ENCODE measurements at regions not wholly inside any gene's neighbourhood (a gene's known extent, or its start where the extent isn't known, plus 50 kb on each side); places are given as distances from the start of the nearest gene placed in this dataset.

DNA sequence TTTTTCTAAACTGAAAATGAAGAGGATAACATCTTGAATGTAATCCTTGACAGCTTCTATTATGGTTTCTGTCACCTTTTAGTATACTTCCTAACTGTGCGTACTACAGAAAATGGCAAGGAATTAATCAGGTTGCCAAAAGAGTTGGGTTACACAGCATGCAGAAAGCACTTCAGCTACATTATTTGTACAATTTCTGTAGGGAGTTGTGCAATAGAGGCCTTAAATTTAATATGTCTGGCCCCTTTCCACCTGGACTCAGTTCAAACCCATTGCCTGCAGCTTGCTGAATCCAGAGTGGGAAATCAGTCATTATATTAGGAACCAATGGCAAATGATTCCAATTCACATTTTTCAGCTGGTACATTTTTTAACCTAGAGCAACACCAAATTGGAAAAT is 549.7 kb downstream of the CSNK1G3 start:
- intact Hi-C loops (cut with micrococcal nuclease), result no loop called here
- Histone ChIP-seq H3K9me3 (ENCODE audit: control insufficient read depth in 1 of 2, insufficient read depth in 1 of 2, low read depth in 1 of 2, low read length in 2 of 2) (no peaks in the 10 kb centered on the region), H3K27ac (ENCODE audit: low read depth, low read length) (no peak overlapping the region), H3K4me2 (ENCODE audit: low read length) (no peak overlapping the region), H3K79me2 (ENCODE audit: insufficient read depth, low read length) (no peaks in the 10 kb centered on the region), H3K36me3 (ENCODE audit: control insufficient read depth in 1 of 2, insufficient read depth in 2 of 2, low read length in 2 of 2) (no peaks in the 10 kb centered on the region), H3K27me3 (ENCODE audit: insufficient read depth, low read length) (no peaks in the 10 kb centered on the region), H2AFZ (ENCODE audit: low read depth, low read length, poor library complexity, severe bottlenecking) (no peak overlapping the region), H3K9ac (ENCODE audit: low read length) (no peak overlapping the region), H3K9me2 (ENCODE audit: insufficient read depth) (no peaks in the 10 kb centered on the region), H3K4me1 (ENCODE audit: control insufficient read depth in 1 of 2, insufficient read depth in 2 of 2, low read length in 2 of 2) (0 out of 4 replicates have a peak, but pooled peaks cover 0 to 5% of the 10 kb centered on the region in 2 experiments), H3K4me3 (replicated peaks in 1 of 2; ENCODE audit: low read depth in 1 of 2, low read length in 2 of 2) (no peak overlapping the region), H4K20me1 (ENCODE audit: insufficient read depth) (no peaks in the 10 kb centered on the region)
- DNase-seq (ENCODE audit: low read depth, low spot score) (no peak), ATAC-seq (no peak)
- ChIA-PET POLR2A (no interaction called here), RAD21 (ENCODE audit: low non-redundant PET in 1 of 2, low total read pairs in 2 of 2, uncharacterized antibody in 2 of 2, unreplicated experiment in 2 of 2) (no interaction called here), CTCF (no interaction called here)
- no TSS peak for BruUV-seq (replicated peaks)
- TF ChIP-seq ZFX (IDR thresholded peaks at IDR 0.05), result no peak

DNA sequence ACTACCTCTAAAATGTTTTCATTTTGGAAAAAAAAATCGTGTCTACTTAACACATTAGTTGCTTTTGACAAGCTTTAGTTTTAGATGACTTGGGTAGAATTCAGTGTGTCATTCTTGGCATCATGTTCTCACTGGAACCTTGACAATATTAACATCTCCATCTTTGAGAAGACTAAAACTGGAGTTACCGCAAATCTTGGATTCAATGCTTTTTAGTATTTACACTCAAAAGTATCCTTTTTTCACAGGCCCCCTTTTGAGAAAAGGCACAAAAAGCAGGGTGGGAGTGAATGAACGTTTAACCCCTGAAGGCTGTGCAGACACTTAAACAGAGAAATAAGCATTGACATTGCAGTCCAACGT is 549.1 kb downstream of the CSNK1G3 start:
- Histone ChIP-seq H3K79me2 (ENCODE audit: insufficient read depth, low read length) (no peaks in the 10 kb centered on the region), H3K27me3 (ENCODE audit: insufficient read depth, low read length) (no peaks in the 10 kb centered on the region), H3K27ac (ENCODE audit: low read depth, low read length) (no peak overlapping the region), H3K9me3 (ENCODE audit: control insufficient read depth in 1 of 2, insufficient read depth in 1 of 2, low read depth in 1 of 2, low read length in 2 of 2) (no peaks in the 10 kb centered on the region), H3K9me2 (ENCODE audit: insufficient read depth) (no peaks in the 10 kb centered on the region), H3K9ac (ENCODE audit: low read length) (no peak overlapping the region), H3K36me3 (ENCODE audit: control insufficient read depth in 1 of 2, insufficient read depth in 2 of 2, low read length in 2 of 2) (no peaks in the 10 kb centered on the region), H2AFZ (ENCODE audit: low read depth, low read length, poor library complexity, severe bottlenecking) (no peak overlapping the region), H3K4me2 (ENCODE audit: low read length) (no peak overlapping the region), H3K4me1 (ENCODE audit: control insufficient read depth in 1 of 2, insufficient read depth in 2 of 2, low read length in 2 of 2) (0 out of 4 replicates have a peak, but pooled peaks cover 0 to 5% of the 10 kb centered on the region in 2 experiments), H3K4me3 (replicated peaks in 1 of 2; ENCODE audit: low read depth in 1 of 2, low read length in 2 of 2) (no peak overlapping the region), H4K20me1 (ENCODE audit: insufficient read depth) (no peaks in the 10 kb centered on the region)
- ChIA-PET CTCF (no interaction called here), POLR2A (no interaction called here), RAD21 (ENCODE audit: low non-redundant PET in 1 of 2, low total read pairs in 2 of 2, uncharacterized antibody in 2 of 2, unreplicated experiment in 2 of 2) (no interaction called here)
- no peak for DNase-seq (ENCODE audit: low read depth, low spot score)
- TF ChIP-seq EZH2 (IDR thresholded peaks at IDR 0.05) (no peak), JUND (IDR thresholded peaks at IDR 0.05) (no peak), TCF7L2 (IDR thresholded peaks at IDR 0.05; ENCODE audit: borderline replicate concordance, extremely low read depth, insufficient read depth, insufficient read length) (no peak), POLR2AphosphoS5 (IDR thresholded peaks at IDR 0.05; ENCODE audit: low read depth, low read length) (no peak)
- TF ChIP-seq, protein P1, sequence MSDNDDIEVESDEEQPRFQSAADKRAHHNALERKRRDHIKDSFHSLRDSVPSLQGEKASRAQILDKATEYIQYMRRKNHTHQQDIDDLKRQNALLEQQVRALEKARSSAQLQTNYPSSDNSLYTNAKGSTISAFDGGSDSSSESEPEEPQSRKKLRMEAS (IDR thresholded peaks at IDR 0.05), result no peak
- BruUV-seq (replicated peaks), result no TSS peak
- intact Hi-C loops (cut with micrococcal nuclease), result no loop called here
- no peak for ATAC-seq

All from HCT116 (cell line).